Peyer's patch (tissue), 4 donors: ENCODE measurements at regions not wholly inside any gene's neighbourhood (a gene's known extent, or its start where the extent isn't known, plus 50 kb on each side); places are given as distances from the start of the nearest gene placed in this dataset.
"Not testable (repeated sequence)": the region's sequence is repeated elsewhere in the genome, so short reads cannot be mapped to it uniquely, and the experiment has no call there.

Experiments used
- POLR2A ChIP-seq, 2 donors: fragments of 450-650 bp; IDR thresholded peaks; one replicate each; pipeline ENCODE4 v1.5.1; 2017; ENCODE audit warnings: antibody characterized with exemption in 2 of 2, mild to moderate bottlenecking in 2 of 2, moderate library complexity in 2 of 2
- TF ChIP-seq, protein P1 (sequence below), 6 experiments: fragments of 450-650 bp in 4 of 6; fragments of 200-600 bp in 2 of 6; sonication (generic) in 1 of 6; IDR thresholded peaks; one replicate each; pipeline ENCODE4 v1.5.1; 2017 to 2019; ENCODE audit warnings: antibody characterized with exemption in 6 of 6, mild to moderate bottlenecking in 3 of 6, moderate library complexity in 1 of 6

DNA sequence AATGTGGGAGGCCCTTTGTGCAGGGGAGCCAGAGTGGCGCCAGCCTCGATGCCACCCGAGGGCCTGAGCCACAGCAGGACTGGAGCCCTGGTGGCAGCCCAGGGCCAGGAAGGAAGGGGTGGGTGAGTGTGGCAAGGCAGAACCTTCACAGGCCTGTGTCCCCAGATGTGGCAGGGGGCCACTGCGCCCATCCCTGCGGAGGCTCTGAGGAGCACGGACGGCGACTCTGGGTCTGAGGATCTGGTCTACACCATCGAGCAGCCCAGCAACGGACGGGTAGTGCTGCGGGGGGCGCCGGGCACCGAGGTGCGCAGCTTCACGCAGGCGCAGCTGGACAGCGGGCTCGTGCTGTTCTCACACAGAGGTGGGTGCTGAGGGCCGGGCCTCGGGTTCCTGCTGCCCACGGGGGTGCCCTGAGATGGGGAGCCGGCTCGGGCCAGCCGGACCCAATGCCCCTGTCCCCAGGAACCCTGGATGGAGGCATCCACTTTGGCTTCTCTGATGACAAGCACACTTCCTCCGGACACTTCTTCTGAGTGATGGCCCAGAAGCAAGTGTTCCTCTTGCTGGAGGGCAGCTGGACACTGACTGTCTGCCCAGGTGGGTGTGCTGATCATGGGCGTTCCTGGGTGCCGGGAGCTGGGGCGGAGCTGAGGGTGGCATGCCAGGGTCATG is 173.6 kb downstream of the TBC1D2B start:
- TF ChIP-seq, protein P1, sequence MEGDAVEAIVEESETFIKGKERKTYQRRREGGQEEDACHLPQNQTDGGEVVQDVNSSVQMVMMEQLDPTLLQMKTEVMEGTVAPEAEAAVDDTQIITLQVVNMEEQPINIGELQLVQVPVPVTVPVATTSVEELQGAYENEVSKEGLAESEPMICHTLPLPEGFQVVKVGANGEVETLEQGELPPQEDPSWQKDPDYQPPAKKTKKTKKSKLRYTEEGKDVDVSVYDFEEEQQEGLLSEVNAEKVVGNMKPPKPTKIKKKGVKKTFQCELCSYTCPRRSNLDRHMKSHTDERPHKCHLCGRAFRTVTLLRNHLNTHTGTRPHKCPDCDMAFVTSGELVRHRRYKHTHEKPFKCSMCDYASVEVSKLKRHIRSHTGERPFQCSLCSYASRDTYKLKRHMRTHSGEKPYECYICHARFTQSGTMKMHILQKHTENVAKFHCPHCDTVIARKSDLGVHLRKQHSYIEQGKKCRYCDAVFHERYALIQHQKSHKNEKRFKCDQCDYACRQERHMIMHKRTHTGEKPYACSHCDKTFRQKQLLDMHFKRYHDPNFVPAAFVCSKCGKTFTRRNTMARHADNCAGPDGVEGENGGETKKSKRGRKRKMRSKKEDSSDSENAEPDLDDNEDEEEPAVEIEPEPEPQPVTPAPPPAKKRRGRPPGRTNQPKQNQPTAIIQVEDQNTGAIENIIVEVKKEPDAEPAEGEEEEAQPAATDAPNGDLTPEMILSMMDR (IDR thresholded peaks at IDR 0.05): not testable (repeated sequence)
- not testable (repeated sequence) for TF ChIP-seq POLR2A (IDR thresholded peaks at IDR 0.05)
